ENCODE measurements at regions not wholly inside any gene's neighbourhood (a gene's known extent, or its start where the extent isn't known, plus 50 kb on each side); places are given as distances from the start of the nearest gene placed in this dataset.

GRCh38 chr21:17089091-17089491, 423.8 kb upstream of the CXADR start:
- Mint-ChIP-seq H3K4me1 (ENCODE audit: low read depth, unreplicated experiment) (peaks cover 5% of the 10 kb centered on the region), H3K4me3 (ENCODE audit: unreplicated experiment) (no peak overlapping the region), H3K36me3 (ENCODE audit: unreplicated experiment) (no peaks in the 10 kb centered on the region), H3K27ac (ENCODE audit: unreplicated experiment) (no peak overlapping the region), H3K27me3 (ENCODE audit: unreplicated experiment) (peaks cover 2% of the 10 kb centered on the region), H3K9me3 (ENCODE audit: unreplicated experiment) (no peaks in the 10 kb centered on the region)
- no peak for TF ChIP-seq CTCF (IDR thresholded peaks at IDR 0.05; ENCODE audit: partially characterized antibody, unreplicated experiment)
- DNase-seq = no peak

- Mint-ChIP-seq H3K36me3 (ENCODE audit: unreplicated experiment) (no peaks in the 10 kb centered on the region), H3K27ac (ENCODE audit: unreplicated experiment) (no peak overlapping the region), H3K4me1 (ENCODE audit: low read depth, unreplicated experiment) (no peaks in the 10 kb centered on the region), H3K9me3 (ENCODE audit: unreplicated experiment) (peaks cover 3% of the 10 kb centered on the region), H3K4me3 (ENCODE audit: unreplicated experiment) (no peak overlapping the region), H3K27me3 (ENCODE audit: unreplicated experiment) (peaks cover 2% of the 10 kb centered on the region)
- TF ChIP-seq CTCF (IDR thresholded peaks at IDR 0.05; ENCODE audit: partially characterized antibody, unreplicated experiment) = no peak
- DNase-seq = no peak
Observed at GRCh38 chr21:17101696-17102095, 411.1 kb upstream of the CXADR start.

GRCh38 chr21:17105932-17106331, 406.9 kb upstream of the CXADR start:
- Mint-ChIP-seq H3K36me3 (ENCODE audit: unreplicated experiment) (no peaks in the 10 kb centered on the region), H3K27ac (ENCODE audit: unreplicated experiment) (no peak overlapping the region), H3K4me1 (ENCODE audit: low read depth, unreplicated experiment) (no peaks in the 10 kb centered on the region), H3K9me3 (ENCODE audit: unreplicated experiment) (peaks cover 3% of the 10 kb centered on the region), H3K27me3 (ENCODE audit: unreplicated experiment) (no peaks in the 10 kb centered on the region), H3K4me3 (ENCODE audit: unreplicated experiment) (no peak overlapping the region)
- no peak for TF ChIP-seq CTCF (IDR thresholded peaks at IDR 0.05; ENCODE audit: partially characterized antibody, unreplicated experiment)
- DNase-seq = no peak

- TF ChIP-seq CTCF (IDR thresholded peaks at IDR 0.05; ENCODE audit: partially characterized antibody, unreplicated experiment) = no peak
- Mint-ChIP-seq H3K36me3 (ENCODE audit: unreplicated experiment) (no peaks in the 10 kb centered on the region), H3K27ac (ENCODE audit: unreplicated experiment) (no peak overlapping the region), H3K27me3 (ENCODE audit: unreplicated experiment) (peaks cover 2% of the 10 kb centered on the region), H3K4me3 (ENCODE audit: unreplicated experiment) (no peak overlapping the region), H3K9me3 (ENCODE audit: unreplicated experiment) (no peaks in the 10 kb centered on the region), H3K4me1 (ENCODE audit: low read depth, unreplicated experiment) (no peaks in the 10 kb centered on the region)
- no peak for DNase-seq
Observed at GRCh38 chr21:17114045-17114444, 398.8 kb upstream of the CXADR start.

GRCh38 chr21:17118638-17119384, 394.0 kb upstream of the CXADR start:
- H3K27ac Mint-ChIP-seq (ENCODE audit: unreplicated experiment) = no peak overlapping the region

More at GRCh38 chr21:17118638-17119384, 394.0 kb upstream of the CXADR start:
- no peaks in the 10 kb centered on the region for H3K36me3 Mint-ChIP-seq (ENCODE audit: unreplicated experiment)
- DNase-seq = no peak
- H3K27me3 Mint-ChIP-seq (ENCODE audit: unreplicated experiment) = no peaks in the 10 kb centered on the region
- H3K4me1 Mint-ChIP-seq (ENCODE audit: low read depth, unreplicated experiment) = no peaks in the 10 kb centered on the region
- no peak overlapping the region for H3K4me3 Mint-ChIP-seq (ENCODE audit: unreplicated experiment)
- no peak for TF ChIP-seq CTCF (IDR thresholded peaks at IDR 0.05; ENCODE audit: partially characterized antibody, unreplicated experiment)
- peaks cover 3% of the 10 kb centered on the region for H3K9me3 Mint-ChIP-seq (ENCODE audit: unreplicated experiment)

Data from glutamatergic neuron (in vitro differentiated cells).